GM18867 (cell line): ENCODE measurements at regions not wholly inside any gene's neighbourhood (a gene's known extent, or its start where the extent isn't known, plus 50 kb on each side); places are given as distances from the start of the nearest gene placed in this dataset.

Experiments used
- ATAC-seq: cut with Tn5 transposase; IDR thresholded peaks from one replicate; pipeline ENCODE4 v1.9.1; 2021; ENCODE audit warnings: mild to moderate bottlenecking, moderate library complexity; ENCODE audit not compliant: unreplicated experiment

DNA sequence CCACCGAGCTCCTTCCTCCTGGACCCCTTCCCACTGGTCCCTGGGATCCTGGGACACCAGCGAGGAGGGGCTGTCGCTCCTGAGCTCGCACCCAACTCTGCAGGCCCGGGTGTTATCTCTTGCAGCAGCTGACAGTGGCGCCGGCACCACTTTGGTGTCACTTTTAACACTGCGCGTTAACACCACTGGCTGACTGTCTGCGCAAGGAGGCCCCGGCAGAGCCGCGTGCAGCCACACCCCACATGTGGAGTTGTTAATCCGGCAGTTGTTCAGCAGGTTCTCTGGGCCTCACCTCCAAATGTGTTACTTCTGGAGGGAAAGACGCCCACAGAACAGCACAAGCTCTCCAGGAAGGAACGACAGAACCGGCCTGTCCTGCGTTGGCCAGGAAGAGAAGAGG, 155.0 kb upstream of the GLI2 start:
- no peak for ATAC-seq

GRCh38 chr2:120583121-120583520, 152.5 kb upstream of the GLI2 start:
- no peak for ATAC-seq

DNA sequence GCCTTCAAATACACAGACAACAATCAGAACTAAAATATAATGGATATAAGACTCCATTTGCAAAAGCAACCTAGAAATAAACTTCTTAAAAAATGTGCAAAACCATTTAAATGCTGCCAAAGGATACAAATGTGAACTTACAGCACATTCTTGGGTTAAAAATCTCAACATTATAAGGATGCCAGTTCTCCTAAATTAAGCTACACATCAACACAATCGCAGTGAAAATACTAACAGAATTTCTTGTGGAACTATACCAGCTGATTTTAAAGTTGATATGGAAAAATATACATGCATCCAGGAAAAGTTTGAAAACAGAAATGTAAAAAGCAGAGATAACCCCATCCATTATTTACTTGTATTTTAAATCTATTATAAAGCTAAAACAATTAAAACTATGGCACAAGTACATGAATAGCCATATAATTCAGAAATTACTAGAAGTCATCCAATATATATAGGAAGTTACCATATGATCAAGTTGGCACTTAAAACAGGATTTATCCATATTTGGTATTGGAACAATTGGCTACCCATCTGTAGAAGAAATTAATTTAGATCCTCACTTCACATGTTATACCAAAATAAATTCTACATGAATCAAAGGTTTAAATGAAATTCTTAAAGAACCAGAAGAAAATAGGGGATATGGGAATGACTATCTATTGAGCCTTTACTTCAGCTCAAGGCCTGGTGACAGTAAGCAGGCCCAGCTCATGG, 151.7 kb upstream of the GLI2 start:
- no peak for ATAC-seq

GRCh38 chr2:120586507-120587278, 149.0 kb upstream of the GLI2 start:
- no peak for ATAC-seq

GRCh38 chr2:120587279-120587996, 148.2 kb upstream of the GLI2 start:
- ATAC-seq: no peak

DNA sequence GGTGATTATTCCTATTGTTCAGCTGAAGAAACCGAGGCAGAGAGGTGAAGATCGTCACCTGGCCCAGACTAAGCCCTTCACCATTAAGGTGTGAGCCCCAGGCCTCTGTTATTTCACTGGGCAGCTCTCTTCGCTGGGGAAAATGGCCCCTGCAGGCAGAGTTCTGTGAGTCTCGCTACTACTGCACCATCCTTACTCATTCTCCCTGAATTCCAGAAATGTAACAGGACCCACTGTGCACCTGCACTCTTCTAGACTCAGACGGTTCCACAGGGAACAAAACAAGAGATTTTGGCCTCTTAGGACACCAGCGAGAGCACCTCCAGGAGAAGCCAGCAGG, 147.7 kb upstream of the GLI2 start:
- ATAC-seq: no peak

DNA sequence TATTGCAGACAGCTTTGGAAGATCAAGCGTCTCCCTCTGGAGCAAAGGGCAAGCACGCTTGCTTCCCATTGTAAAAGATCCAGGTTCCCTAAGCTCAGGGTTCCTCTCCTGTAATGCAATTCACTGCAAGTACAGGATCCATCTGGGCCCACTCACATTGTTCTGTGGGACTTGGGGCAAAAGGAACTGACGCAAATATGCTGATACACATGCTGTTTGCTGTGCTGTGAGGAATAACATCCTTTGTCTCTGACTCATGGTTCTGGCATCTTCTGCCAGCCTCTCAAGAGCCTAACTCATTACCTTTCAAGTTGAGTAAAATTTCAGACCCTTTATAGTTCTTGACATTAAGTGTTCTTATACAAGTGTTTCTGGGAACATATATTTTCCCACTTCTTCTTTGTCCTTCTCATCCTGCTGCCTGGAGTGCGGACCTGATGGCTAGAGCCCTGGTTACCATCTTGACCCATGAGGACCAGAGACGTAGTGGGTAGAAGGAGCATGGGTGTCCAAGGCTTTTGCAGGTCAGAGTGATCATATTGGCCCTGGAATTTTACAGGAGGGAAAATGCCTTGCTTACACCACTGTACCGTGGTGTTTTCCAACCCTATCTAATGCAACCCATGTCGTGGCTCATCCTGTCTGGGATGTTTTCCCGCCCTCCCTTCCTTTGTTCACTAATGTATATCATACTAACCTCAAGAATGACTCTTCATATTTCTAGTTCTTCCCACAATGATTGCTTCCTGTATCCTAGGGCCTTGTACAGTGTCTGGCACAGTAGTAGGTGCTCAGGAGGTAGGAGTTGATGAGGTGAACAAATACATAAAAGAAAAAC, 145.7 kb upstream of the GLI2 start:
- ATAC-seq: no peak

DNA sequence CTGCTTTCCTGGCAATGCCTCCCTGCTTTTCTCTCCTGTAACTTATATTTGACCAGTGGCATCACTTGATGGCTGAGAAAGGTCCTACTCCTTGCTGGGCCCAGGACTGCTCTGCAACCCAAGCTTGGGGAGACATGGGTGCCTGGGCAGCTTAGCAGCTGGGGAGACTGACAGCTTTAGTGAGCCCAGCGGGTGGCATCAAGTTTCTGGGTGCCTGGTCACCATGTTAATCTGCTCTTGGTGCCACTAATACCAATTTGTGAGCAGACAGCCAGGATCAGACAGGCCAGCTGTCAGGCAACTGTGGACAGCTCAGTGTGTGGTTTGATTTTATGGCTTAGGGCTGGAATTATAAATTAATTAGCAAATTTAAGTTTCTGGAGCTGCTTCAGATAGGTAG, 144.8 kb upstream of the GLI2 start:
- ATAC-seq: no peak

GRCh38 chr2:120591572-120591971, 144.1 kb upstream of the GLI2 start:
- ATAC-seq: no peak

- ATAC-seq: no peak
Measured at GRCh38 chr2:120592084-120592483, 143.6 kb upstream of the GLI2 start.

GRCh38 chr2:120593921-120594686, 141.6 kb upstream of the GLI2 start:
- no peak for ATAC-seq

- no peak for ATAC-seq
Measured at GRCh38 chr2:120594856-120595685, 140.6 kb upstream of the GLI2 start.

- no peak for ATAC-seq
Measured at GRCh38 chr2:120595739-120596138, 139.9 kb upstream of the GLI2 start.

DNA sequence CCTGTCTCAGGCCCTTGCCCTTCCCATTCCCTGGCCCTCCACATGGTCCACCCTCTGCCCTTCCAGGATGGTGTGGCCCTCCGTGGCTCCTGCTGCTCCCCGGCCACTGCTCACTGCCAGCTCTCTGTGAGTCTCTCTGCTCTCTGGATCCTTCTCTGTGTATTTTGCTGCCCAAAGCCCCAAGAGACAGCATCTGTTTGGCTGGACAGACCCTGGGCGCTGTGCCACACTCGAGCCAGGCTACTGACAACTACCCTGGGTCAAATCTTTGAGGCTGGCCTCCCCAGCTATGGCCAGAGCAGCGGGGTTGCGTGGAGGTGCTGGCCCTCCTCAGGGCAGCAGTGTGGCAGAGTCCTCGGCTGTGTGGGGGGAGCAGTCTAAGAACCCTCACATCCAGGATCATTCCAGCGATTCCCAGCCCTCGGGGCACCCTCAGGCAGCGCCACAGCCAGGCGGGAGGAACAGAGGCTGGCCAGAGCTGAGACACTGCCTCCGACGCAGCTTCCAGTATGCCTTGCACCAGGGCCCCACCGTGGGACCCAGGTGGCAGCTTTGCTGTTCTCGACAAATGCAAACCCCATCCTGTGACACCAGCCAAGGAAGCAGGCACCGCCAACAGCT, 139.4 kb upstream of the GLI2 start:
- no peak for ATAC-seq

DNA sequence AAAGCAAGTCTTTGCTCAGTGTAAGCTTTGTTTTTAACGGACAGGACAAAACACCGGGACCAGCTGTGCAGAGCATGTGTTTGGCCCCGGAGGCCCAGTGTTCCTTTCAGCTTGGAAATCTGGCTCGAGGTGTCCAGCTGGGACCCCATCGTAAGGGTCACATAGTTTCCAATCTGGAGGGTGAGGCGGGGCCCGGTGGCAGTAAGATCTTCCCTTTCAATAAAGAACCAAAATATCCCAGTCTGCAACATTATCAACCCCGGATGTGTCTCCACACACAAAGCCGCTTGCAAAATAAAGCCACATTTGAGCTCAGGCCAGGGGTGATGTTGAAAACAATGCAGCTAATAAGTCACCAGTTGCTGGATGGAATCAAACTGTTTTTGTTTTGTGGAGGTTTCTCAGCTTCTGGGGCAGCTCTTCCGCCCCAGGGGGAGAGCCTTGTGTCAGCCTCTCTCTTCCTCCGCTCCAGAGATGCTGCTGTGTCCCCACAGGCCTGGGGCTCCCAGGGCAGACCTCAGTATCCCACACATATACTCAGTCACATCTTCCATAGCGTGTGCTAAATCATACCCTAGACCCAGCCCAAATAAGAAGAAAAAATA, 138.6 kb upstream of the GLI2 start:
- ATAC-seq: no peak

- ATAC-seq: no peak
Measured at GRCh38 chr2:120597595-120598193, 138.0 kb upstream of the GLI2 start.

DNA sequence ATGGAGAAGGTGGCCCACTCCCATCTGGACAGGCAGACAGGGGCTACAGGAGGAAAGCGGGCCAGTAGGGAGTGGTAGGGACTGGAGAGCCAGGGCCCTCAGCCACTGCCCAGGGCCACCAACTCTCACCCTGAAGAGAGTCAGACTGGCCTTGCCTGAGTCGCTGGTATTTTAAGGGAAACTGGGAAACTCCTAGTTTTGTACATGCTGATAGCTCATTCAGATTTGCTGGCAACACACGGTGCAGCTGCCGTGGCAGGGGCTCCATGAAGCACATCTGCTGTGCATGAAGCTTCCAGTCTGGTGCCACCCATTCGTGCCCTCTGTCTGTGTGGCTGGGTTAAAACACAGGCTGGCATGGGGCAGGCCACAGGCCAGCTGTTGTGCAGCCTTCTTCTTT, 137.3 kb upstream of the GLI2 start:
- ATAC-seq: no peak

DNA sequence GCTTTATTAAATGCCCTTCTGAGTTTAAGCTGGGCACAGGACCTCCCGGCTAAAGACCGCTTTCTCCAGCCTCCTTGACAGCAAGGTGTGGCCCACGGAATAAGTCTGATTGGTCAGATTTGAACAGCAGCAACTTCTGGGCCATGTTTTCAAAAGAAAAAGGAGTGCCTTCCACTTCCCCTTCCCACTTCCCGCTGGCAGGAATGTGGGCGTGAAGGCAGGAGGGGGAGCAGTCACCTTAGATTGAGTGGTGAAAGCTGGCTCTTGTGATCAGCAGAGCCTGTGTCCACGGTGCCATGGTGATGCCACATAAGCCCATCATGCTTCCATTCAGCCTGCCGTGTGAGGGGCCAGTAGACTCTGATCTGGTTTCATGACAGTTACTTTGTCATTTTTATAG, 136.6 kb upstream of the GLI2 start:
- no peak for ATAC-seq
